ENCODE measurements at regions not wholly inside any gene's neighbourhood (a gene's known extent, or its start where the extent isn't known, plus 50 kb on each side); places are given as distances from the start of the nearest gene placed in this dataset.

DNA sequence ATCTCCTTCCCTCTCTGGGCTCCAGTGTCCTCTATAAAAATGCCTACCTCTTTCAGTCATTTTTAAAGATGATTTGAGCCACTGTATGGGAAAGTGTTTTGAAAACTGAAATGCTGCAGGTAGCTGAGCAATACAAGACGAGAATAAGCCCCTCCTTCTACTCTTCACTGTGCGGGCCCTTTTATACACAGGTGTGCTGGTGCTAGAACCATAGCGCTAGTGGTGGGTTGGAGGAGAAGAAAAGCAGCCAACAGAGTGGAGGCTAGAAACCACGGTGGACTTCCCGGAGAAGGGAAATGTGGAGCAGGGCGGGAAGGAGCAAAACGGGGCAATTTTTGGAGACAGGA is 58.2 kb upstream of the DLX4 start:
- Histone ChIP-seq H3K27me3 (ENCODE audit: control insufficient read depth, insufficient read depth, low read length) (0 out of 2 replicates have a peak, but pooled peaks cover 2% of the 10 kb centered on the region), H3K4me3 (ENCODE audit: low read depth in 2 of 2, low read length in 2 of 2) (peak overlapping the region in 1 of 2 experiments; percentile 46; a peak in 1 of 4 replicates), H3K4me1 (ENCODE audit: control insufficient read depth, insufficient read depth, low read length) (peaks cover 24% of the 10 kb centered on the region), H3K36me3 (ENCODE audit: control insufficient read depth, insufficient read depth, low read length) (no peaks in the 10 kb centered on the region), H3K27ac (ENCODE audit: low read length) (no peak overlapping the region), H3K9me3 (ENCODE audit: control insufficient read depth, insufficient read depth, low read depth, low read length) (no peaks in the 10 kb centered on the region)
- no TSS peak for BruUV-seq (replicated peaks)
- no peak for TF ChIP-seq SIN3A (IDR thresholded peaks at IDR 0.05; ENCODE audit: borderline replicate concordance, insufficient read depth, low read depth, low read length)
- TF ChIP-seq TCF7L2 (IDR thresholded peaks at IDR 0.05; ENCODE audit: low read depth, low read length), result no peak
- TF ChIP-seq, protein P1, sequence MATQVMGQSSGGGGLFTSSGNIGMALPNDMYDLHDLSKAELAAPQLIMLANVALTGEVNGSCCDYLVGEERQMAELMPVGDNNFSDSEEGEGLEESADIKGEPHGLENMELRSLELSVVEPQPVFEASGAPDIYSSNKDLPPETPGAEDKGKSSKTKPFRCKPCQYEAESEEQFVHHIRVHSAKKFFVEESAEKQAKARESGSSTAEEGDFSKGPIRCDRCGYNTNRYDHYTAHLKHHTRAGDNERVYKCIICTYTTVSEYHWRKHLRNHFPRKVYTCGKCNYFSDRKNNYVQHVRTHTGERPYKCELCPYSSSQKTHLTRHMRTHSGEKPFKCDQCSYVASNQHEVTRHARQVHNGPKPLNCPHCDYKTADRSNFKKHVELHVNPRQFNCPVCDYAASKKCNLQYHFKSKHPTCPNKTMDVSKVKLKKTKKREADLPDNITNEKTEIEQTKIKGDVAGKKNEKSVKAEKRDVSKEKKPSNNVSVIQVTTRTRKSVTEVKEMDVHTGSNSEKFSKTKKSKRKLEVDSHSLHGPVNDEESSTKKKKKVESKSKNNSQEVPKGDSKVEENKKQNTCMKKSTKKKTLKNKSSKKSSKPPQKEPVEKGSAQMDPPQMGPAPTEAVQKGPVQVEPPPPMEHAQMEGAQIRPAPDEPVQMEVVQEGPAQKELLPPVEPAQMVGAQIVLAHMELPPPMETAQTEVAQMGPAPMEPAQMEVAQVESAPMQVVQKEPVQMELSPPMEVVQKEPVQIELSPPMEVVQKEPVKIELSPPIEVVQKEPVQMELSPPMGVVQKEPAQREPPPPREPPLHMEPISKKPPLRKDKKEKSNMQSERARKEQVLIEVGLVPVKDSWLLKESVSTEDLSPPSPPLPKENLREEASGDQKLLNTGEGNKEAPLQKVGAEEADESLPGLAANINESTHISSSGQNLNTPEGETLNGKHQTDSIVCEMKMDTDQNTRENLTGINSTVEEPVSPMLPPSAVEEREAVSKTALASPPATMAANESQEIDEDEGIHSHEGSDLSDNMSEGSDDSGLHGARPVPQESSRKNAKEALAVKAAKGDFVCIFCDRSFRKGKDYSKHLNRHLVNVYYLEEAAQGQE (IDR thresholded peaks at IDR 0.05; ENCODE audit: insufficient read depth in 1 of 2, low read depth in 2 of 2, low read length in 1 of 2), result no peak
- TF ChIP-seq POLR2AphosphoS5 (IDR thresholded peaks at IDR 0.05; ENCODE audit: low read depth, low read length), result no peak
- TF ChIP-seq, protein P2, sequence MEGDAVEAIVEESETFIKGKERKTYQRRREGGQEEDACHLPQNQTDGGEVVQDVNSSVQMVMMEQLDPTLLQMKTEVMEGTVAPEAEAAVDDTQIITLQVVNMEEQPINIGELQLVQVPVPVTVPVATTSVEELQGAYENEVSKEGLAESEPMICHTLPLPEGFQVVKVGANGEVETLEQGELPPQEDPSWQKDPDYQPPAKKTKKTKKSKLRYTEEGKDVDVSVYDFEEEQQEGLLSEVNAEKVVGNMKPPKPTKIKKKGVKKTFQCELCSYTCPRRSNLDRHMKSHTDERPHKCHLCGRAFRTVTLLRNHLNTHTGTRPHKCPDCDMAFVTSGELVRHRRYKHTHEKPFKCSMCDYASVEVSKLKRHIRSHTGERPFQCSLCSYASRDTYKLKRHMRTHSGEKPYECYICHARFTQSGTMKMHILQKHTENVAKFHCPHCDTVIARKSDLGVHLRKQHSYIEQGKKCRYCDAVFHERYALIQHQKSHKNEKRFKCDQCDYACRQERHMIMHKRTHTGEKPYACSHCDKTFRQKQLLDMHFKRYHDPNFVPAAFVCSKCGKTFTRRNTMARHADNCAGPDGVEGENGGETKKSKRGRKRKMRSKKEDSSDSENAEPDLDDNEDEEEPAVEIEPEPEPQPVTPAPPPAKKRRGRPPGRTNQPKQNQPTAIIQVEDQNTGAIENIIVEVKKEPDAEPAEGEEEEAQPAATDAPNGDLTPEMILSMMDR (IDR thresholded peaks at IDR 0.05), result no peak
- intact Hi-C loops (cut with micrococcal nuclease; ENCODE audit: unreplicated experiment), result no loop called here
- ChIA-PET CTCF (interaction anchor here (0.6 to 1.2 kb wide), 2 partner anchors 12 to 83 kb away, joined by 4 read pairs; no protein-coding TSS in a partner anchor), POLR2A (interaction anchor here (0.7 kb wide), 1 partner anchor 56 kb away, joined by 18 read pairs; no protein-coding TSS in a partner anchor)
- DNase-seq (ENCODE audit: low read depth, low spot score), result no peak
- no peak for ATAC-seq
- in situ Hi-C loops (cut with HindIII; ENCODE audit: low pct_unique_long_range_greater_than_20kb, low sequenced_read_pairs), result no loop called here

DNA sequence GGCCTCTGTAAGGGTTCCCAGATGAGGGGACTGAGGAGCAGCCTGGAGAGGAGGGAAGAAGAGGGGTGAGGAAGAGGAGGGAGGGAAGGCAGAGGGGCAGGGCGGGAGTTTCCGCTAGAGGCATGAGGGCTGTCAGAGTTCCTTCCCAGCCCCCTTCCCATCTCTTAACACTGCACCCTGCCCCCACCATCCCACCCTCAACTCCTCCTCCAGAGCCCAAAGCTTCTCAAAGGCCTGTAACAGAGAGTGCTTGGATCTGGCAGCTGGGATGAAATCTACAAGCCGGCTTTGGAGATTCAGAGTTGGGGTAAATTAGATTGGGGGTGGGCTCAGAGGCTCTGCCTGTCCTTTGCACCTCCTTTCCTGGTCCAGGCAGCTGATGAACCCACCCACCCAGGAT is 57.3 kb upstream of the DLX4 start:
- CTCF ChIA-PET, result no interaction called here
- 0 out of 2 replicates have a peak, but pooled peaks cover 2% of the 10 kb centered on the region for H3K27me3 ChIP-seq (ENCODE audit: control insufficient read depth, insufficient read depth, low read length)
- BruUV-seq (replicated peaks), result no TSS peak

More for the DNA sequence above, 57.3 kb upstream of the DLX4 start:
- ATAC-seq (no peak), DNase-seq (ENCODE audit: low read depth, low spot score) (no peak)
- Histone ChIP-seq H3K36me3 (ENCODE audit: control insufficient read depth, insufficient read depth, low read length) (no peaks in the 10 kb centered on the region), H3K27ac (ENCODE audit: low read length) (no peak overlapping the region), H3K4me1 (ENCODE audit: control insufficient read depth, insufficient read depth, low read length) (peaks cover 24% of the 10 kb centered on the region), H3K4me3 (ENCODE audit: low read depth in 2 of 2, low read length in 2 of 2) (no peak overlapping the region), H3K9me3 (ENCODE audit: control insufficient read depth, insufficient read depth, low read depth, low read length) (no peaks in the 10 kb centered on the region)
- POLR2A ChIA-PET, result interaction anchor here (0.6 kb wide), 1 partner anchor 43 kb away, joined by 4 read pairs; no protein-coding TSS in a partner anchor
- TF ChIP-seq, protein P1 (IDR thresholded peaks at IDR 0.05; ENCODE audit: insufficient read depth in 1 of 2, low read depth in 2 of 2, low read length in 1 of 2), result no peak
- no peak for TF ChIP-seq SIN3A (IDR thresholded peaks at IDR 0.05; ENCODE audit: borderline replicate concordance, insufficient read depth, low read depth, low read length)
- TF ChIP-seq, protein P2 (IDR thresholded peaks at IDR 0.05), result no peak
- TF ChIP-seq POLR2AphosphoS5 (IDR thresholded peaks at IDR 0.05; ENCODE audit: low read depth, low read length), result no peak
- TF ChIP-seq TCF7L2 (IDR thresholded peaks at IDR 0.05; ENCODE audit: low read depth, low read length), result no peak
- intact Hi-C loops (cut with micrococcal nuclease; ENCODE audit: unreplicated experiment) (no loop called here), in situ Hi-C loops (cut with HindIII; ENCODE audit: low pct_unique_long_range_greater_than_20kb, low sequenced_read_pairs) (no loop called here)

Measured in Panc1 (cell line).